ENCODE measurements at regions not wholly inside any gene's neighbourhood (a gene's known extent, or its start where the extent isn't known, plus 50 kb on each side); places are given as distances from the start of the nearest gene placed in this dataset.

DNA sequence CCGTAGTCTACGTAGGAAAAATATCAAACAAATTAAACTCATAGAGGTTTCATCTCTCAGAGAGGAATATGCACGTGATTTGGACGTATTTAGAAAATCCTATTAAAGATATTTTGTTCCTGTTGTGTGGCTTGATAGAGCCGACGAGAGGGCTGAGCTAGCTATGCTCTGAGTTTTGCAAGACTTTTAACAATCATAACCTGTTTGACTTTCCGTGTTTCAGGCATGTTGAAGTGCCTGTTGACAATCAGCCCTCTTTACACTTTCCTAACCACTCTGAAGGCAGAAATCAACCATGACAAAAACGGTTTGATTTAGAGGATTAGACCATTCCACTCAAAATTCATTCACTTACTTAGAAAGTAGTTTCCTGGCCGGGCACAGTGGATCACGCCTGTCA lies 297.3 kb downstream of the ASMT start:
- ATAC-seq (ENCODE audit: insufficient read depth, low read depth): no peak
- H4K20me1 ChIP-seq (ENCODE audit: insufficient read depth, low read length): no peaks in the 10 kb centered on the region
- H3K4me1 ChIP-seq (ENCODE audit: insufficient read depth, low read length): no peaks in the 10 kb centered on the region
- no peaks in the 10 kb centered on the region for H3K79me2 ChIP-seq (ENCODE audit: insufficient read depth, low read length)
- no peak overlapping the region for H2AFZ ChIP-seq (ENCODE audit: low read depth, low read length)
- TF ChIP-seq, protein P1, sequence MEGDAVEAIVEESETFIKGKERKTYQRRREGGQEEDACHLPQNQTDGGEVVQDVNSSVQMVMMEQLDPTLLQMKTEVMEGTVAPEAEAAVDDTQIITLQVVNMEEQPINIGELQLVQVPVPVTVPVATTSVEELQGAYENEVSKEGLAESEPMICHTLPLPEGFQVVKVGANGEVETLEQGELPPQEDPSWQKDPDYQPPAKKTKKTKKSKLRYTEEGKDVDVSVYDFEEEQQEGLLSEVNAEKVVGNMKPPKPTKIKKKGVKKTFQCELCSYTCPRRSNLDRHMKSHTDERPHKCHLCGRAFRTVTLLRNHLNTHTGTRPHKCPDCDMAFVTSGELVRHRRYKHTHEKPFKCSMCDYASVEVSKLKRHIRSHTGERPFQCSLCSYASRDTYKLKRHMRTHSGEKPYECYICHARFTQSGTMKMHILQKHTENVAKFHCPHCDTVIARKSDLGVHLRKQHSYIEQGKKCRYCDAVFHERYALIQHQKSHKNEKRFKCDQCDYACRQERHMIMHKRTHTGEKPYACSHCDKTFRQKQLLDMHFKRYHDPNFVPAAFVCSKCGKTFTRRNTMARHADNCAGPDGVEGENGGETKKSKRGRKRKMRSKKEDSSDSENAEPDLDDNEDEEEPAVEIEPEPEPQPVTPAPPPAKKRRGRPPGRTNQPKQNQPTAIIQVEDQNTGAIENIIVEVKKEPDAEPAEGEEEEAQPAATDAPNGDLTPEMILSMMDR (IDR thresholded peaks at IDR 0.05; ENCODE audit: borderline replicate concordance, extremely low read depth, low read length, poor library complexity, severe bottlenecking): no peak
- no peak for TF ChIP-seq EZH2 (IDR thresholded peaks at IDR 0.05; ENCODE audit: borderline replicate concordance, low read depth, low read length, severe bottlenecking)
- H3K27me3 ChIP-seq (ENCODE audit: insufficient read depth, low read length, poor library complexity): no peaks in the 10 kb centered on the region
- peaks cover 2% of the 10 kb centered on the region for H3K9me3 ChIP-seq (ENCODE audit: insufficient read depth, low read length, severe bottlenecking)
- DNase-seq: no peak
- no peak overlapping the region for H3K9ac ChIP-seq (ENCODE audit: low read depth, low read length)
- H3K4me2 ChIP-seq (ENCODE audit: insufficient read depth, low read length): no peak overlapping the region
- no peak overlapping the region for H3K27ac ChIP-seq (ENCODE audit: low read length)
- H3K4me3 ChIP-seq (ENCODE audit: low read depth in 1 of 2, low read length in 2 of 2): no peak overlapping the region
- H3K36me3 ChIP-seq (ENCODE audit: insufficient read depth, low read length): no peaks in the 10 kb centered on the region

DNA sequence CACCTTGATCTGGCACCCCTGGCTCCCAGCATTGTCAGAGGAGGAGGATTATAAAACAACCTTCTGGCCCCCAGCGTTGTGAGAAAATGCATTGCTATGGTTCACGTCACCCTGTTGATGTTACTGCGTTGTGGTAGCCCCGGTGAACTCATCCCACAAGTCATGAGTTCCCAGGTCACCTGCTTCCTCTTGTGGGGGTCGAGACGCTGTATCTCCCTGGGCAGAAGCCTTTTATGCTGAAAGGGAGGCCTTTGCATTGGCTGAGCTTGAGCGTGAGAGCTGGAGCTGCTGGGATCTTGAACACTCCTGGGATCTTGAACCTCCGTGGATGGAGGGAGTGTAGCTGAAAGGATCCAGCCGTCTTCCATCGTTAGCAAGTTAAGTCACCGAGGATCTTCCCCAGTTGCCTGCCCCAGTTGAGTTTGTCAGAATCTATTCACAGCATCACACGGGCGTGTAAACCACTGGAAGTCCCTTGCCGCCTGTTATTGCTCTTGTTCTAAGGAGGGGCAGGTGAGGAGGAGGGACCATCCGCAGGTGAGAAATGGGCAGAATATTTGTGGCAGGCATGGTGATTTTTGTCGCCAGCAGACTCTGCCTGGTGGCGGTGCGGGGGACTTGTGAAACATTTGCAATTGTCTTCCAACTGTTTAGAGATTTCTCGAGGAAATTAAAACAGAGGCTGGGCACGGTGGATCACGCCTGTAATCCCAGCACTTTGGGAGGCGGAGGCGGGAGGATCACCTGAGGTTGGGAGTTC lies 299.9 kb downstream of the ASMT start:
- Histone ChIP-seq H3K27ac (ENCODE audit: low read length) (no peak overlapping the region), H4K20me1 (ENCODE audit: insufficient read depth, low read length) (no peaks in the 10 kb centered on the region), H3K4me3 (ENCODE audit: low read depth in 1 of 2, low read length in 2 of 2) (no peak overlapping the region), H3K9ac (ENCODE audit: low read depth, low read length) (no peak overlapping the region), H3K4me1 (ENCODE audit: insufficient read depth, low read length) (no peaks in the 10 kb centered on the region), H2AFZ (ENCODE audit: low read depth, low read length) (no peak overlapping the region), H3K79me2 (ENCODE audit: insufficient read depth, low read length) (no peaks in the 10 kb centered on the region), H3K9me3 (ENCODE audit: insufficient read depth, low read length, severe bottlenecking) (no peaks in the 10 kb centered on the region), H3K27me3 (ENCODE audit: insufficient read depth, low read length, poor library complexity) (no peaks in the 10 kb centered on the region), H3K4me2 (ENCODE audit: insufficient read depth, low read length) (no peak overlapping the region), H3K36me3 (ENCODE audit: insufficient read depth, low read length) (no peaks in the 10 kb centered on the region)
- TF ChIP-seq EZH2 (IDR thresholded peaks at IDR 0.05; ENCODE audit: borderline replicate concordance, low read depth, low read length, severe bottlenecking): no peak
- TF ChIP-seq, protein P1 (IDR thresholded peaks at IDR 0.05; ENCODE audit: borderline replicate concordance, extremely low read depth, low read length, poor library complexity, severe bottlenecking): no peak
- ATAC-seq (ENCODE audit: insufficient read depth, low read depth) (peak; percentile 44; the same call in 1 of the 3 replicates), DNase-seq (peak; percentile 9)

DNA sequence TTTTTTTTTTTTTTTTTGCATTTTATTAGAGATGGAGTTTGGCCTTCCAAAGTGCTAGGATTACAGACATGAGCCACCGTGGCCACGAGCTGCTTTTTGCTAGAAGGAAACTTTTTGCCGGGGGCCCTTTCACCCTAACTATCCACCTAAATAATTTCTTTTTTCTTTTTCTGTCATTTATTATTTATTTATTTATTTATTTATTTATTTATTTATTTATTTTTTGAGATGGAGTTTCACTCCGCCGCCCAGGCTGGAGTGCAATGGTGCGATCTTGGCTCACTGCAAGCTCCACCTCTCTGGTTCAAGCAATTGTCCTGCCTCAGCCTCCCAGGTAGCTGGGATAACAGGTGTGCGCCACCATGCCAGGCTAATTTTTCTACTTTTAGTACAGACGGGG lies 303.9 kb downstream of the ASMT start:
- H3K4me1 ChIP-seq (ENCODE audit: insufficient read depth, low read length): no peaks in the 10 kb centered on the region
- no peak overlapping the region for H3K9ac ChIP-seq (ENCODE audit: low read depth, low read length)
- H3K4me2 ChIP-seq (ENCODE audit: insufficient read depth, low read length): no peak overlapping the region
- H3K79me2 ChIP-seq (ENCODE audit: insufficient read depth, low read length): no peaks in the 10 kb centered on the region
- H3K27ac ChIP-seq (ENCODE audit: low read length): no peak overlapping the region
- no peaks in the 10 kb centered on the region for H3K27me3 ChIP-seq (ENCODE audit: insufficient read depth, low read length, poor library complexity)
- no peak for DNase-seq
- no peaks in the 10 kb centered on the region for H3K36me3 ChIP-seq (ENCODE audit: insufficient read depth, low read length)
- H2AFZ ChIP-seq (ENCODE audit: low read depth, low read length): no peak overlapping the region
- no peaks in the 10 kb centered on the region for H3K9me3 ChIP-seq (ENCODE audit: insufficient read depth, low read length, severe bottlenecking)
- no peaks in the 10 kb centered on the region for H4K20me1 ChIP-seq (ENCODE audit: insufficient read depth, low read length)
- TF ChIP-seq, protein P1 (IDR thresholded peaks at IDR 0.05; ENCODE audit: borderline replicate concordance, extremely low read depth, low read length, poor library complexity, severe bottlenecking): no peak
- TF ChIP-seq EZH2 (IDR thresholded peaks at IDR 0.05; ENCODE audit: borderline replicate concordance, low read depth, low read length, severe bottlenecking): no peak
- H3K4me3 ChIP-seq (ENCODE audit: low read depth in 1 of 2, low read length in 2 of 2): no peak overlapping the region
- no peak for ATAC-seq (ENCODE audit: insufficient read depth, low read depth)
